CD14-positive monocyte (primary cell): ENCODE measurements at regions not wholly inside any gene's neighbourhood (a gene's known extent, or its start where the extent isn't known, plus 50 kb on each side); places are given as distances from the start of the nearest gene placed in this dataset.

Experiments used
- DNase-seq, 3 donors: peaks; one replicate each; pipeline ENCODE4 v3.0.0-alpha.2; 2011 to 2022
- H2AFZ ChIP-seq: 2 replicates; pipeline ENCODE4 v1.6.0; 2012; ENCODE audit warnings: mild to moderate bottlenecking, low read depth, low read length, inconsistent platforms; ENCODE audit not compliant: insufficient read depth, poor library complexity, severe bottlenecking
- H3K27ac ChIP-seq, 2 donors: 1 replicate in 1 of 2; 2 replicates in 1 of 2; pipeline ENCODE4 v1.5.1; 2012 to 2013; ENCODE audit warnings: low read length in 2 of 2, control low read depth in 1 of 2, inconsistent platforms in 1 of 2, low read depth in 1 of 2, mild to moderate bottlenecking in 1 of 2
- H3K27me3 ChIP-seq, 2 donors: one replicate each; pipeline versions ENCODE4 v1.6.0 to v1.6.1; 2011 to 2013; ENCODE audit warnings: low read length in 2 of 2; ENCODE audit not compliant: control insufficient read depth in 2 of 2, insufficient read depth in 2 of 2
- H3K36me3 ChIP-seq, 2 donors: replicated peaks in 1 of 2; 1 replicate in 1 of 2; 2 replicates in 1 of 2; pipeline versions ENCODE4 v1.5.1 to v1.6.1; 2012 to 2013; ENCODE audit warnings: low read length in 2 of 2, control low read depth in 1 of 2, inconsistent platforms in 1 of 2, mild to moderate bottlenecking in 1 of 2; ENCODE audit not compliant: insufficient read depth in 2 of 2, control insufficient read depth in 1 of 2
- H3K4me1 ChIP-seq, 2 donors: 1 replicate in 1 of 2; 2 replicates in 1 of 2; pipeline versions ENCODE4 v1.5.1 to v1.6.1; 2012 to 2013; ENCODE audit warnings: low read length in 2 of 2, control low read depth in 1 of 2, inconsistent platforms in 1 of 2, mild to moderate bottlenecking in 1 of 2, moderate library complexity in 1 of 2; ENCODE audit not compliant: insufficient read depth in 2 of 2, control insufficient read depth in 1 of 2
- H3K4me2 ChIP-seq: replicated peaks from 2 replicates; pipeline ENCODE3; 2012; ENCODE audit warnings: low read length, moderate library complexity, mild to moderate bottlenecking; ENCODE audit not compliant: poor library complexity, severe bottlenecking; ENCODE audit errors: extremely low read depth
- H3K4me3 ChIP-seq, 3 experiments: fragments of 200-600 bp in 1 of 3; sonication (generic) in 1 of 3; replicated peaks in 1 of 3; 1 replicate in 2 of 3; 2 replicates in 1 of 3; pipeline ENCODE4 v1.5.1; 2011 to 2013; ENCODE audit warnings: low read length in 3 of 3, mild to moderate bottlenecking in 3 of 3, control low read depth in 2 of 3, low read depth in 2 of 3, inconsistent platforms in 1 of 3, moderate library complexity in 1 of 3
- H3K79me2 ChIP-seq: 2 replicates; pipeline ENCODE4 v1.6.0; 2012; ENCODE audit warnings: mild to moderate bottlenecking, control low read depth, inconsistent platforms, low read length, moderate library complexity; ENCODE audit not compliant: insufficient read depth
- H3K9ac ChIP-seq: 2 replicates; pipeline ENCODE4 v1.6.0; 2017; ENCODE audit warnings: low read length, mild to moderate bottlenecking; ENCODE audit not compliant: insufficient read depth, poor library complexity, severe bottlenecking
- H3K9me3 ChIP-seq, 2 donors: replicated peaks in 1 of 2; 1 replicate in 1 of 2; 2 replicates in 1 of 2; pipeline versions ENCODE4 v1.5.1 to v1.6.1; 2012 to 2013; ENCODE audit warnings: low read length in 2 of 2, control low read depth in 1 of 2; ENCODE audit not compliant: control insufficient read depth in 1 of 2, insufficient read depth in 1 of 2
- H4K20me1 ChIP-seq: 2 replicates; pipeline ENCODE4 v1.6.0; 2012; ENCODE audit warnings: mild to moderate bottlenecking, low read length, control low read depth, moderate library complexity; ENCODE audit not compliant: insufficient read depth
- H3K27ac Mint-ChIP-seq, 7 donors: one replicate each; pipeline ENCODE4 v1.8.0; 2020; ENCODE audit warnings: mild to moderate bottlenecking in 7 of 7, mixed read lengths in 7 of 7, moderate library complexity in 6 of 7, inconsistent platforms in 2 of 7
- H3K27me3 Mint-ChIP-seq, 3 donors: one replicate each; pipeline ENCODE4 v1.8.0; 2021 to 2022; ENCODE audit warnings: low read depth in 3 of 3, mild to moderate bottlenecking in 3 of 3, mixed read lengths in 3 of 3, moderate library complexity in 3 of 3, inconsistent platforms in 1 of 3
- H3K36me3 Mint-ChIP-seq, 2 donors: one replicate each; pipeline ENCODE4 v1.8.0; 2020; ENCODE audit warnings: mixed read lengths in 2 of 2, inconsistent platforms in 1 of 2, mild to moderate bottlenecking in 1 of 2
- H3K4me1 Mint-ChIP-seq: one replicate; pipeline ENCODE4 v1.8.0; 2020; ENCODE audit warnings: mild to moderate bottlenecking, mixed read lengths
- H3K4me3 Mint-ChIP-seq, 2 donors: one replicate each; pipeline ENCODE4 v1.8.0; 2020; ENCODE audit warnings: mild to moderate bottlenecking in 2 of 2, mixed read lengths in 2 of 2, moderate library complexity in 1 of 2
- H3K9me3 Mint-ChIP-seq, 7 donors: one replicate each; pipeline ENCODE4 v1.8.0; 2020 to 2022; ENCODE audit warnings: mixed read lengths in 7 of 7, mild to moderate bottlenecking in 6 of 7, moderate library complexity in 6 of 7, inconsistent platforms in 2 of 7
- CTCF ChIP-seq: fragments of 200-600 bp; IDR thresholded peaks from one replicate; pipeline ENCODE4 v1.8.0; 2022; ENCODE audit warnings: antibody characterized with exemption, mild to moderate bottlenecking
- WGBS: methylation state at CpG from one replicate; pipeline ENCODE4 v1.1.5; 2013; ENCODE audit warnings: missing lambda C conversion rate; ENCODE audit not compliant: insufficient coverage; 5-methylcytosine and 5-hydroxymethylcytosine counted together
- intact Hi-C, 2 donors: fragments of 100-400 bp; cut with micrococcal nuclease; formaldehyde crosslinking; loops; one replicate each; pipeline versions ENCODE4 v1.15.0 to v1.15.1; 2023

DNA sequence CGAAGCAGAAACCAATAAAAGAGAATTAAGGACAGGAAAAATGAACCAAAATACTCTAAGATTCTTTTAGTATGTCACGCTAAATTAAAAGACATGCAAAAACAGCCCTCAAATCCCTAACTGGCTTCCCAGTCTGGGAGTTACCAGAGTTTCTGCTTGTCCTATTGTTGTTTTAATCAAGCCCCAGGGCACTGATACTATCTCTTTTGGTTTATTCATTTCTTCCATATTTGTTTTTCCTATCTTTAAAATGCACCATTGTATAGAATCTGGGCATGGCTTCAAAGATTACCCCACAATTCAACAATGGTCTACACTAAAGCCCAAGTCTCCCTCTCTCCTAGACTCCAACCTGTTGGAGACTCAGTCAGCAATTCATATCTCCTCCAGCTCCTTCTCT lies 169.1 kb downstream of the MYLK4 start:
- no peak for DNase-seq
- Histone ChIP-seq H3K27ac (no peak overlapping the region), H3K9me3 (no peaks in the 10 kb centered on the region), H3K9ac (no peak overlapping the region), H4K20me1 (no peaks in the 10 kb centered on the region), H3K4me3 (no peak overlapping the region), H3K4me2 (no peak overlapping the region), H3K27me3 (no peaks in the 10 kb centered on the region), H2AFZ (no peak overlapping the region), H3K79me2 (no peaks in the 10 kb centered on the region), H3K4me1 (no peaks in the 10 kb centered on the region), H3K36me3 (no peaks in the 10 kb centered on the region)
- intact Hi-C loops: no loop called here
- Mint-ChIP-seq H3K27me3 (peaks cover 0 to 9% (median 4%) of the 10 kb centered on the region in 3 donors), H3K36me3 (no peaks in the 10 kb centered on the region), H3K9me3 (peaks cover 2 to 12% (median 4%) of the 10 kb centered on the region in 7 donors), H3K27ac (no peak overlapping the region), H3K4me3 (no peak overlapping the region), H3K4me1 (no peaks in the 10 kb centered on the region)
- no CpG with 5 or more reads among the region's 2 CpGs for WGBS
- no peak for TF ChIP-seq CTCF

DNA sequence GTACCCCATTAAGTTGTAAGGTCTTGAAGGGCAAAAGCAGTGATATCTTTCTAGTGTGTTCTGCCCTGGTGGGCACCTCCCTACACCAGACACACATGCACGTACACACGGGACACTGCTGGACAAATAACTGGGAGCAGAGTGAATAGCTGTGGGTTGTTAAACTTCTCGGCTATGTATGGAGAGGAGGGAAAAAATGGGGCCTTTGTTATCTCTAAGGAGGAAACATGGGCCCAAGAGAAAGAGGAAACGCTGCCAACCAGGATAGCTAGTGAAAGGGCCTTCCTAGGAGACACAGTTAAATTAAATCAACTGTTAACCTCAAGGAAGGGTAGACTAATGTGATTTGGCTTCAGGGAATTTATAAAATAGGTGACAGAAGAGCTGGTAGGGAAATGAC lies 169.7 kb downstream of the MYLK4 start:
- no CpG with 5 or more reads among the region's 4 CpGs for WGBS
- no peak for TF ChIP-seq CTCF
- Mint-ChIP-seq H3K9me3 (peaks cover 0 to 9% (median 5%) of the 10 kb centered on the region in 7 donors), H3K27me3 (peaks cover 0 to 7% (median 0%) of the 10 kb centered on the region in 3 donors), H3K27ac (no peak overlapping the region), H3K4me1 (no peaks in the 10 kb centered on the region), H3K36me3 (no peaks in the 10 kb centered on the region), H3K4me3 (no peak overlapping the region)
- no peak overlapping the region for H3K4me2 ChIP-seq
- H3K79me2 ChIP-seq: no peaks in the 10 kb centered on the region
- H3K36me3 ChIP-seq: no peaks in the 10 kb centered on the region
- no peaks in the 10 kb centered on the region for H3K4me1 ChIP-seq
- no peak for DNase-seq
- no peaks in the 10 kb centered on the region for H4K20me1 ChIP-seq
- H3K4me3 ChIP-seq: no peak overlapping the region
- no peak overlapping the region for H2AFZ ChIP-seq
- H3K9me3 ChIP-seq: peaks cover 0 to 2% of the 10 kb centered on the region in 2 donors
- intact Hi-C loops: no loop called here
- H3K27ac ChIP-seq: no peak overlapping the region
- H3K9ac ChIP-seq: no peak overlapping the region
- H3K27me3 ChIP-seq: no peaks in the 10 kb centered on the region
